Stimulated activated naive CD8-positive, alpha-beta T cell treated with anti-CD3 and anti-CD28 coated beads, Interleukin-15, amount 100 ng/mL, for 72 hours (primary cell): ENCODE measurements at regions not wholly inside any gene's neighbourhood (a gene's known extent, or its start where the extent isn't known, plus 50 kb on each side); places are given as distances from the start of the nearest gene placed in this dataset.
"Not testable (repeated sequence)": the region's sequence is repeated elsewhere in the genome, so short reads cannot be mapped to it uniquely, and the experiment has no call there.

ENCODE experiments used
- ATAC-seq: fragments of 150-1000 bp; cut with Tn5 transposase; 2 replicates; pipeline ENCODE4 v1.10.0; 2021; ENCODE audit warnings: mild to moderate bottlenecking, moderate library complexity
- DNase-seq, 2 donors: peaks; one replicate each; pipeline ENCODE4 v3.0.0; 2021 to 2022
- H3K27ac Mint-ChIP-seq, 2 donors: one replicate each; pipeline ENCODE4 v1.8.0; 2022; ENCODE audit warnings: mild to moderate bottlenecking in 2 of 2, mixed read lengths in 2 of 2, moderate library complexity in 2 of 2
- H3K27me3 Mint-ChIP-seq: one replicate; pipeline ENCODE4 v1.8.0; 2022; ENCODE audit warnings: mixed read lengths
- H3K4me1 Mint-ChIP-seq: one replicate; pipeline ENCODE4 v1.8.0; 2022; ENCODE audit warnings: mild to moderate bottlenecking, mixed read lengths
- H3K4me3 Mint-ChIP-seq, 2 donors: one replicate each; pipeline ENCODE4 v1.8.0; 2022; ENCODE audit warnings: mild to moderate bottlenecking in 2 of 2, mixed read lengths in 2 of 2, moderate library complexity in 1 of 2
- H3K9me3 Mint-ChIP-seq, 2 donors: one replicate each; pipeline ENCODE4 v1.8.0; 2022; ENCODE audit warnings: mixed read lengths in 2 of 2

DNA sequence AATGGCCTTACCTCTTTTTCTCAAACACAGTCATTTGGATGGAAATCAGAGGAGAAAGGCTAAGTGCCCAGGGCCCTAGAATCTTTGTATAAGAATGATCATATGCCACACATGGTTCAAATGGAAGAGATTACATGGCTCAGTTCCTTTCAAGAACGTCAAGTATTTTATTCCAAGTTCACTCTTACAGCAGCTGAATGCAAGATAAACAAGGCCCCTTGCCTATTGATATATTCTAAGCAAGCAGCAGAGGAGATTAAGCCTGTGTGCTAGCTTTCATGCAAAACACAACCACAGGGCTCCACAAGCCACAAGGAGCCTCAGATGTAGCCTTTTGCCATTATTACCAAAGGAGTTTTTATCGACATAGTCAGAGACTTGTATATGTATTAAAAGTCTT lies 55.3 kb upstream of the SLCO6A1 start:
- H3K9me3 Mint-ChIP-seq: peaks cover 0 to 7% of the 10 kb centered on the region in 2 donors
- ATAC-seq: no peak
- H3K4me3 Mint-ChIP-seq: no peak overlapping the region
- H3K4me1 Mint-ChIP-seq: no peaks in the 10 kb centered on the region
- no peaks in the 10 kb centered on the region for H3K27me3 Mint-ChIP-seq
- no peak for DNase-seq
- no peak overlapping the region for H3K27ac Mint-ChIP-seq

- Mint-ChIP-seq H3K27me3 (no peaks in the 10 kb centered on the region), H3K27ac (no peak overlapping the region), H3K4me1 (no peaks in the 10 kb centered on the region), H3K4me3 (no peak overlapping the region), H3K9me3 (peaks cover 0 to 7% of the 10 kb centered on the region in 2 donors)
- DNase-seq (no peak), ATAC-seq (no peak)
Observed at GRCh38 chr5:102554728-102555127, 55.9 kb upstream of the SLCO6A1 start.

DNA sequence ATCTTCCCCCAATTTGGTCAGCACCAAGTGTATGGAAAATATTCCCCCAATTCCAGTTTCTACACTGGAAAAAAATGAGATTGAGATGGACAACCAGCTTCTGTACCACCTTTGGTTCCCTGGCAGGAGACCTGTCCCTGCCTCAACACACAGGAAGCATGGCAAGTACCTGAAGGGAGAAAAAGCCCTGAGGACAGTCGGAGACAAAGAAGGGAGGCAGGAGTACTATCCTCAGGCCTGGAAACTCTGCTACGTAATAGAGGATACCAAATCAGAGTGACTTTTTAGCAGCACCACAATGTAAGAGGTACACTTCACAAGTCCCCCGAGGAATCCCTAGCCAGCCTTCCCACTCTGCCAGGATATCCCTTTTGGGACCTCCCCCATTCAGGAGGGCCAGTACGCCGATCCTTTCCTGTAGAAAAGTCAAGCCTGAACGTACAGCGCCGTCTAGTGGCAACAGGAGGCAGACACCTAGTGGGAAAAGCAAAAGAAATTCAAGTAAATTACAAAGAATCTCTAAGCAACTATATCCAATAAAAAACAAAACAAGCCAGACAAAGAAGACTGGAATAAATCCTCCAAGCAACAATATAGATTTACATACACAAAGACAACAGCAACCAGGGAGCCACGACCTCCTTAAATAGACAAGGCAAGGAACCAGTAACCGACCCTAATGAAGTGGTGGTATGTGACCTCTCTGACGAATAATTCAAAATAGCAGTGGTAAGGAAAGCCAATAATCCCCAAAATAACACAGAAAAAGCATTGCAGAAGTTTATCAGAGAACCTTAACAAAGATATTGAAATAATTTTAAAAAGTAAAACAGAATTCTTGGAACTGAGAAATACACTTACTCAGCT lies 63.3 kb upstream of the SLCO6A1 start:
- Mint-ChIP-seq H3K4me1 (no peaks in the 10 kb centered on the region), H3K27me3 (peaks cover 17% of the 10 kb centered on the region), H3K4me3 (no peak overlapping the region), H3K27ac (no peak overlapping the region), H3K9me3 (peaks cover 13 to 16% of the 10 kb centered on the region in 2 donors)
- ATAC-seq: no peak
- peak in 1 of 2 donors; percentile 10 for DNase-seq

DNA sequence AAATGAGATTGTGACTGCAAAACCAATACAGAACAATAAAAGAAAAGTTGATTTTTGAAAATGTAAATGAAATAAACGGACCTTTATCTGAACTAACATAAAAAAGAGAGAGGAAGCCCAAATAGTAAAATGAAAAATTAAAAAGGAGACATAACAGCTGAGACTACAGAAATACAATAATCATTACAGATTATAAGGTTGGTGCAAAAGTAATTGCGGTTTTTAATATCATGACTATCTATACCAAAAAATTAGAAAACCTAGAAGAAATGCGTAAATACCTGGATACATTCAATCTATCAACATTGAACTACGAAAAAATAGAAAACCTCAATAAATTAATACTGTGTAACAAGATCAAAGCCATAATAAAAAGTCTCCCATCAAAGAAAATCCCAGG lies 71.9 kb upstream of the SLCO6A1 start:
- Mint-ChIP-seq H3K9me3 (no peaks in the 10 kb centered on the region), H3K27me3 (peaks cover 30% of the 10 kb centered on the region), H3K4me1 (no peaks in the 10 kb centered on the region), H3K4me3 (no peak overlapping the region), H3K27ac (no peak overlapping the region)
- no peak for DNase-seq
- ATAC-seq: no peak

DNA sequence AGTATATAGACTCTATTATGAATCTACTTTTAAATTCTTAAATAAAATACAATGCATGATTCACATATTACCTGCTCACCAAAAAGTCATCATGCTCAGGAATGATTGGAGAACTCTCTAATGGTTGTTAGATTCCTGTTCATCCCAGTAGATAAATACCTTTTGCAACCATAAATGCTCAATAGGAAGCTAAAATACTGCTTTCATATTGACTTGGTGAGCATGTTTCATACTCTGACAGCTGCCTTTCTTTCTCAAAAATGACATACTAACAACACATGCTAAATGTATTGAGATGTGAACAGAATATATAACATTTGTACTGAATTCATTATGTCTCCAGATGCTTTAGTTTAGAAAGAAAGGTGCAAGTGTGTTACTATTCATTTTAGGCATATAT lies 79.6 kb upstream of the SLCO6A1 start:
- no peak for ATAC-seq
- no peaks in the 10 kb centered on the region for H3K9me3 Mint-ChIP-seq
- no peak overlapping the region for H3K4me3 Mint-ChIP-seq
- no peaks in the 10 kb centered on the region for H3K4me1 Mint-ChIP-seq
- no peak for DNase-seq
- H3K27ac Mint-ChIP-seq: no peak overlapping the region
- H3K27me3 Mint-ChIP-seq: peaks cover 10% of the 10 kb centered on the region

DNA sequence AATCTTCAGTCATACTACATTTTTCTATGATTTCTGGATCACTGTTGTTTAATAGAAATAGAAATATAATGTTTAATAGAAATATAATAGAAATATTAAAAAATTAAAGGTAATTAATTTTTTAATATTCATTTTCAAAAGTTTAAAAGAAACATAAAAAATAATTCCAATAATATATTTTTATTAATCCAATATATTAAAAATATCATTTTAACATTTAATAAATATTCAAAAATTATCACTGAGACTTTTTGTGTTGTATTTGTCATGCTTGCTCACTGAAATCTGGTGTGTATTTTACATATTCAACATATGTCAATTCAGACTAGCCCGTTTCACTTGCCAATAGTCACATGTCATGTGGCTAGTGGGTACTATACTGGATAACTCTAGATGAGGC lies 80.6 kb upstream of the SLCO6A1 start:
- Mint-ChIP-seq H3K27ac (no peak overlapping the region), H3K4me1 (no peaks in the 10 kb centered on the region), H3K4me3 (no peak overlapping the region), H3K9me3 (no peaks in the 10 kb centered on the region), H3K27me3 (peaks cover 10% of the 10 kb centered on the region)
- DNase-seq (no peak), ATAC-seq (no peak)

DNA sequence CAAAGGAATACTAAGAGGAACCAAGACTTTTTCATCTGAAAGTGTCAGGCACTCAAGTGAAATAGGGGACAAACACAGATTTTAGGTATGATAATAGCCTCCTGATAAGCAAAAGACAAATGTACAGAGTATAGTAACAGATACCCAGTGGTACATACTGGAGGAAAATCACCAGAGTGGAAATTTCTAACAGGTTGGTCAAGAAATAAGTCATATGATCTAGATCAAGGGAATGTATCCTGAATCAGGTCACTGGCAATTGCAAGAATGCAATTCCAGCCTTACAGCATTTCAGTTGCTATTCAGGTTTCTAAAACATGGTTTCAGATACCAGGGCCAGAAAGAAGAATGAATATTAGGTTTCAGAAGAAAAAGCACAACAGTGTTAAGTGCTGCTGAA lies 82.2 kb upstream of the SLCO6A1 start:
- ATAC-seq: no peak
- Mint-ChIP-seq H3K27me3 (peaks cover 10% of the 10 kb centered on the region), H3K9me3 (no peaks in the 10 kb centered on the region), H3K27ac (no peak overlapping the region), H3K4me1 (no peaks in the 10 kb centered on the region), H3K4me3 (no peak overlapping the region)
- no peak for DNase-seq

DNA sequence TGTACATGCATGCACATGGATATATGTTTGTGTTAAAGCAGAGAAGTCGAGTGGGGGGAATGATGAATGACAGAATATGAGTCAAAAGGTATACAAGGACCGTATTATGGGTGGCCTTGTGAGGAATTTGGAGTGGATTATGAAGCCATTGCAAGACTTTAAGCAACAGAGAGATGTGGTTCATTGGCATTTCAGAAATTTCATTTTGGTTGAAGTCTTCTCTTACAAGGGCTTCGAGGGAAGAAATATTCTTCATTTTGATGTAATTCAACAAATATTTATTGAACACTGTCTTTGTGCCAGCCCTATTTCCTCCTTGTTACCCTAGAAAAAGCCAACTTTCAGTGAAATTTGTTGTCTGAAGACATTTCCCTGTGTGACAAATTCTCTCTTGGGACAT lies 83.9 kb upstream of the SLCO6A1 start:
- Mint-ChIP-seq H3K27ac (no peak overlapping the region), H3K4me1 (no peaks in the 10 kb centered on the region), H3K27me3 (peaks cover 10% of the 10 kb centered on the region), H3K4me3 (no peak overlapping the region), H3K9me3 (no peaks in the 10 kb centered on the region)
- no peak for ATAC-seq
- no peak for DNase-seq

GRCh38 chr5:102583276-102584124 lies 84.7 kb upstream of the SLCO6A1 start:
- no peaks in the 10 kb centered on the region for H3K9me3 Mint-ChIP-seq
- H3K4me3 Mint-ChIP-seq: no peak overlapping the region
- DNase-seq: no peak

DNA sequence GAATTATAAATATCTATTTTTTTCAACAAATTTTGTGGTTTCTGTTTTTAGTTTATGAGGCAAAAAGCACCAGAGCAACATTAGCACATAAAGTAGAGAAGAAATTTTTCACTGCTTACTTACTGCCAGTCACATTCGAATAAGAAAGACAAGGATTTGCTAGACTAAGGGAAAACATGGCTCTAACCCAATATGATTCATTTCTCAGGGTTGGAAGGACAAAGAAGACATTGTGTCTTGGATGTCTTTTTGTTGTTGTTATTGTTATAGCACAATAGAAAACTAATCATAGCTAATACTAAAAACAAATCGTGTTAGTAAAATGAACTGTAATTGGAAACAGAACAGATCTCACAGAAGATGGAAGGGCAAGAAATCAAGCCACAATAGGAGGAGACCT lies 90.9 kb upstream of the SLCO6A1 start:
- DNase-seq (no peak), ATAC-seq (no peak)
- Mint-ChIP-seq H3K4me1 (peaks cover 7% of the 10 kb centered on the region), H3K4me3 (no peak overlapping the region), H3K27ac (no peak overlapping the region), H3K27me3 (peaks cover 7% of the 10 kb centered on the region), H3K9me3 (peaks cover 6 to 10% of the 10 kb centered on the region in 2 donors)

More at GRCh38 chr5:102583276-102584124, 84.7 kb upstream of the SLCO6A1 start:
- ATAC-seq: no peak
- Mint-ChIP-seq H3K27me3 (peaks cover 10% of the 10 kb centered on the region), H3K27ac (no peak overlapping the region), H3K4me1 (no peaks in the 10 kb centered on the region)

- DNase-seq: no peak
Observed at GRCh38 chr5:102590467-102590866, 91.7 kb upstream of the SLCO6A1 start.

DNA sequence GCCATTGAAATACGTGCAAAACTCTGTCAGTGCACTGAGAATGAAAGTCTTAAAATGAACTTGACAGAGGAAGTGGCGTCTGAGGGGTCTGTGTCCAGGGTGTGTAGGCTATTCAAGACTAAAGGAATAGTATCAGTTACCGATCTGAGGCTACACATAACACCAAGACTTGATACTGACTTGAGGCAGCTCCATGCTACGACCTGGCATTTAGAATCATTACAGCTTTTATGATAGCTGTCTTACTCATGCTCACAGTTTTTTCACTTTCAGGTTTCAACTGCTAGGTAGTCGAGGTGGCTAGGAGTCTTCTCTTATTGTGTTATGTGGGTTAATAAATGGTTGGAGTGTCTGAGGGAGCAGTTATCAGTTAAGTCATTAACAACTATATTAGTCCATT lies 92.8 kb upstream of the SLCO6A1 start:
- Mint-ChIP-seq H3K27ac (no peak overlapping the region), H3K4me3 (no peak overlapping the region), H3K9me3 (peaks cover 6 to 10% of the 10 kb centered on the region in 2 donors), H3K27me3 (peaks cover 7% of the 10 kb centered on the region), H3K4me1 (peaks cover 23% of the 10 kb centered on the region)
- DNase-seq (peak in 1 of 2 donors; percentile 11), ATAC-seq (peak; percentile 96)

More at GRCh38 chr5:102590467-102590866, 91.7 kb upstream of the SLCO6A1 start:
- Mint-ChIP-seq H3K27ac (no peak overlapping the region), H3K4me1 (peaks cover 12% of the 10 kb centered on the region), H3K9me3 (peaks cover 6 to 10% of the 10 kb centered on the region in 2 donors), H3K27me3 (peaks cover 7% of the 10 kb centered on the region), H3K4me3 (no peak overlapping the region)
- no peak for ATAC-seq

GRCh38 chr5:102592586-102592985 lies 93.8 kb upstream of the SLCO6A1 start:
- DNase-seq, H3K27me3 Mint-ChIP-seq, ATAC-seq, H3K27ac Mint-ChIP-seq, H3K9me3 Mint-ChIP-seq, H3K4me3 Mint-ChIP-seq: not testable (repeated sequence)
- H3K4me1 Mint-ChIP-seq: peaks cover 28% of the 10 kb centered on the region

GRCh38 chr5:102594192-102594591 lies 95.4 kb upstream of the SLCO6A1 start:
- H3K9me3 Mint-ChIP-seq: peaks cover 6 to 10% of the 10 kb centered on the region in 2 donors
- peaks cover 28% of the 10 kb centered on the region for H3K4me1 Mint-ChIP-seq
- H3K4me3 Mint-ChIP-seq: no peak overlapping the region
- DNase-seq: no peak
- peak overlapping the region in 1 of 2 donors; percentile 6 for H3K27ac Mint-ChIP-seq
- peaks cover 7% of the 10 kb centered on the region for H3K27me3 Mint-ChIP-seq
- no peak for ATAC-seq

DNA sequence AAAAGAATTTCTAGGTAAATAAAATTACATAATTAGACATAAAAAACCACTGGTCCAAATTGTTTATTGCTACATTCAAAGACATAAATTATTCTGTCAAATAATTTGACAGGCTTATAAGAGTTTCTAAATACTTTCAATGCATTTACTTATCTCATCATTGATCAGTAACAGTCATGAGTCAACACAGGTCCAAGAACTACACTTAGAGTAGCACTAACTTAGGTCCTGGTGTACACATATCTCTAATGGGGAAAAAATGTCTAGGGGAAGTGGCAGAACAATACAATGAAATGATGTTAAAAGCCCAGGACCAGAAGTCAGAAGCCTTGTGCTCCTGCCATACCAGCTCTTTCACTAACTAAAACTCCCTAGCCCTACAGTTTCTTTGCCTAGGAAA lies 96.5 kb upstream of the SLCO6A1 start:
- H3K27ac Mint-ChIP-seq: no peak overlapping the region
- peaks cover 6 to 10% of the 10 kb centered on the region in 2 donors for H3K9me3 Mint-ChIP-seq
- H3K4me3 Mint-ChIP-seq: no peak overlapping the region
- no peak for ATAC-seq
- no peak for DNase-seq
- no peaks in the 10 kb centered on the region for H3K27me3 Mint-ChIP-seq
- H3K4me1 Mint-ChIP-seq: peaks cover 28% of the 10 kb centered on the region

DNA sequence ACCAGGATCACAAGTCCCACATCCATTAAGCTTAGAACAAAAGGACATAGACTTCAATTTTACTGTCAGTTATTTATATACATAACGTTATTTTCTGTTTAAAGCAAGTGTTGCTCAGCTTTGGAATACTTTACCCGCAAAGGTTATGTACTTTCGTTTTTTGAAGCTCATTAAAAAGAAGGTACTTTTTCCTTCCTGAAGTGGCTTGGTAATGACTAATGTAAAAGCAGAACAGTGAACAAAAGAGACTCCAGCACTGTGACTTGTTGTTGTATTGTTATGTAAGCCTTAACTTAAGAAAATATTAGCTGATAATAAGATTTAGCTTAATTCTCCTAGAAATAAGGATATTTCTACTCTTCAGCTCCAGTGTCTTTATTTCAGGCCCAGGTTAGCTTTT lies 97.3 kb upstream of the SLCO6A1 start:
- ATAC-seq (peak; percentile 39), DNase-seq (no peak)
- no peaks in the 10 kb centered on the region for H3K27me3 Mint-ChIP-seq
- peaks cover 6 to 10% of the 10 kb centered on the region in 2 donors for H3K9me3 Mint-ChIP-seq
- H3K27ac Mint-ChIP-seq: no peak overlapping the region
- H3K4me1 Mint-ChIP-seq: peaks cover 28% of the 10 kb centered on the region
- H3K4me3 Mint-ChIP-seq: no peak overlapping the region
